ENCODE measurements at regions not wholly inside any gene's neighbourhood (a gene's known extent, or its start where the extent isn't known, plus 50 kb on each side); places are given as distances from the start of the nearest gene placed in this dataset.

GRCh38 chrX:142040906-142041305 is 137.2 kb downstream of the MAGEC1 start:
- TF ChIP-seq, protein P1, sequence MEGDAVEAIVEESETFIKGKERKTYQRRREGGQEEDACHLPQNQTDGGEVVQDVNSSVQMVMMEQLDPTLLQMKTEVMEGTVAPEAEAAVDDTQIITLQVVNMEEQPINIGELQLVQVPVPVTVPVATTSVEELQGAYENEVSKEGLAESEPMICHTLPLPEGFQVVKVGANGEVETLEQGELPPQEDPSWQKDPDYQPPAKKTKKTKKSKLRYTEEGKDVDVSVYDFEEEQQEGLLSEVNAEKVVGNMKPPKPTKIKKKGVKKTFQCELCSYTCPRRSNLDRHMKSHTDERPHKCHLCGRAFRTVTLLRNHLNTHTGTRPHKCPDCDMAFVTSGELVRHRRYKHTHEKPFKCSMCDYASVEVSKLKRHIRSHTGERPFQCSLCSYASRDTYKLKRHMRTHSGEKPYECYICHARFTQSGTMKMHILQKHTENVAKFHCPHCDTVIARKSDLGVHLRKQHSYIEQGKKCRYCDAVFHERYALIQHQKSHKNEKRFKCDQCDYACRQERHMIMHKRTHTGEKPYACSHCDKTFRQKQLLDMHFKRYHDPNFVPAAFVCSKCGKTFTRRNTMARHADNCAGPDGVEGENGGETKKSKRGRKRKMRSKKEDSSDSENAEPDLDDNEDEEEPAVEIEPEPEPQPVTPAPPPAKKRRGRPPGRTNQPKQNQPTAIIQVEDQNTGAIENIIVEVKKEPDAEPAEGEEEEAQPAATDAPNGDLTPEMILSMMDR (conservative IDR thresholded peaks at IDR 0.05; ENCODE audit: low read depth, low read length), result no peak
- no peak for TF ChIP-seq EZH2 (IDR thresholded peaks at IDR 0.05; ENCODE audit: borderline replicate concordance, low read depth, low read length, poor library complexity, severe bottlenecking)

Data from A673 (cell line).